ENCODE measurements at regions not wholly inside any gene's neighbourhood (a gene's known extent, or its start where the extent isn't known, plus 50 kb on each side); places are given as distances from the start of the nearest gene placed in this dataset.

DNA sequence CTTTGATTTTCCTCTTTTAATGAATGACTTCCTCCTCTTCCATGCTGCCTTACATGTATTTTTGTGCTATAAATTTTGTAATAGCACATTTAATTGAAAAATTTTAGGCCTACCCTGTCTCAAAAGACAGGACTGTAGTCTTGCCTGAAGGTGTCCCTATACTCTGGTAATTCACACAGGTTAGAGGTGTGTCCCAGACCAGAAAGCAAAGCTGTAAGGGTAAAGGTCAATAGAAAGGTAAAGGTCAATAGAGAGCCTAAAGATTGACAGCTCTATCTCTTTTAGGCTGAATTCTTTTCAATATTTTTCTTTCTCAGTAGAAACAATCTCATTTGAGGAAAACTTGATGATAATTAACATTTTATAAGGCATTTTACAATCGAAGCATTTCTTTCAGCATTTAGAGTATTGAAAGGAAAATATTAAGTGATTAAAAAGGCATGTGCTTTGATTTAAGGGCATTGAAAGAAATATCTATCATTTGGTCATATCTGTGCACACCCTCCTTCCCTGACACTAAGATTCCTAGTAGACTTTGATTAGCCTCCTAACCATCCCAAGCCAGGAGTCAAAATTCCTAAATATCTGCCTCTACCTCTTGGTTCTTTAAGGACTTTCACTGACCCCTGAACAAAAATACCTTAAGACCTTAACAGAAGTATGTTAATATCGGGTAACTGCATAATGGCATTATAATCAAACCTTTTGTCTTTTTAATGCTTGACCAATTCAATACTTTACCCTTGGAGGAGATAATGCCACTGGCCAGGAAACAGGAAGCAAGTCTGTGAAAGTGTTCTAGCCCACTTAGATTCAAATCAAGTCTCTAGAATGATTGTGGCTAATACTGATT is 161.8 kb upstream of the DTNA start:
- TF ChIP-seq, protein P1, sequence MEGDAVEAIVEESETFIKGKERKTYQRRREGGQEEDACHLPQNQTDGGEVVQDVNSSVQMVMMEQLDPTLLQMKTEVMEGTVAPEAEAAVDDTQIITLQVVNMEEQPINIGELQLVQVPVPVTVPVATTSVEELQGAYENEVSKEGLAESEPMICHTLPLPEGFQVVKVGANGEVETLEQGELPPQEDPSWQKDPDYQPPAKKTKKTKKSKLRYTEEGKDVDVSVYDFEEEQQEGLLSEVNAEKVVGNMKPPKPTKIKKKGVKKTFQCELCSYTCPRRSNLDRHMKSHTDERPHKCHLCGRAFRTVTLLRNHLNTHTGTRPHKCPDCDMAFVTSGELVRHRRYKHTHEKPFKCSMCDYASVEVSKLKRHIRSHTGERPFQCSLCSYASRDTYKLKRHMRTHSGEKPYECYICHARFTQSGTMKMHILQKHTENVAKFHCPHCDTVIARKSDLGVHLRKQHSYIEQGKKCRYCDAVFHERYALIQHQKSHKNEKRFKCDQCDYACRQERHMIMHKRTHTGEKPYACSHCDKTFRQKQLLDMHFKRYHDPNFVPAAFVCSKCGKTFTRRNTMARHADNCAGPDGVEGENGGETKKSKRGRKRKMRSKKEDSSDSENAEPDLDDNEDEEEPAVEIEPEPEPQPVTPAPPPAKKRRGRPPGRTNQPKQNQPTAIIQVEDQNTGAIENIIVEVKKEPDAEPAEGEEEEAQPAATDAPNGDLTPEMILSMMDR (IDR thresholded peaks at IDR 0.05; ENCODE audit: low read length): no peak
- TF ChIP-seq EZH2 (optimal IDR thresholded peaks at IDR 0.05; ENCODE audit: low read depth, low read length): no peak

Measured in MM.1S (cell line).